ENCODE measurements at regions not wholly inside any gene's neighbourhood (a gene's known extent, or its start where the extent isn't known, plus 50 kb on each side); places are given as distances from the start of the nearest gene placed in this dataset.

DNA sequence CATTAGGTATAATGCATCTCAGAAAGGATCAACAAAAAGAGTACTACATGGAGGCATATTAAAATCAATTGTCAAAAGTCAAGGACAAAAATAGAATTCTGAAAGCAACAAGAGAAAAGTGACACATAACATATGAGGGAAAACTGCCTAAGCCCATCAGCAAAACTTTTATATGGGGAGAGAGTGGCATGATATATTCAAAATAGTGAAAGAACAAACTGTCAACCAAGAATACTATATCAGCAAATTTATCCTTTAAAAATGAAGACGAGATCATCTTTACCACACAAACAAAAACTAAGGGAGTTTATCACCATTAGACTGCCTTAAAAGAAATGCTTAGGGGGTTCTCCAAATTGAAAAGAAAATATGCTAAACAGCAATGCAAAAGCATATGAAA, 86.4 kb upstream of the CHRDL1 start:
- no peak for TF ChIP-seq POLR2A (IDR thresholded peaks at IDR 0.05)
- TF ChIP-seq, protein P1, sequence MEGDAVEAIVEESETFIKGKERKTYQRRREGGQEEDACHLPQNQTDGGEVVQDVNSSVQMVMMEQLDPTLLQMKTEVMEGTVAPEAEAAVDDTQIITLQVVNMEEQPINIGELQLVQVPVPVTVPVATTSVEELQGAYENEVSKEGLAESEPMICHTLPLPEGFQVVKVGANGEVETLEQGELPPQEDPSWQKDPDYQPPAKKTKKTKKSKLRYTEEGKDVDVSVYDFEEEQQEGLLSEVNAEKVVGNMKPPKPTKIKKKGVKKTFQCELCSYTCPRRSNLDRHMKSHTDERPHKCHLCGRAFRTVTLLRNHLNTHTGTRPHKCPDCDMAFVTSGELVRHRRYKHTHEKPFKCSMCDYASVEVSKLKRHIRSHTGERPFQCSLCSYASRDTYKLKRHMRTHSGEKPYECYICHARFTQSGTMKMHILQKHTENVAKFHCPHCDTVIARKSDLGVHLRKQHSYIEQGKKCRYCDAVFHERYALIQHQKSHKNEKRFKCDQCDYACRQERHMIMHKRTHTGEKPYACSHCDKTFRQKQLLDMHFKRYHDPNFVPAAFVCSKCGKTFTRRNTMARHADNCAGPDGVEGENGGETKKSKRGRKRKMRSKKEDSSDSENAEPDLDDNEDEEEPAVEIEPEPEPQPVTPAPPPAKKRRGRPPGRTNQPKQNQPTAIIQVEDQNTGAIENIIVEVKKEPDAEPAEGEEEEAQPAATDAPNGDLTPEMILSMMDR (IDR thresholded peaks at IDR 0.05), result no peak

Measured in ovary (tissue), 3 donors.